ENCODE measurements at regions not wholly inside any gene's neighbourhood (a gene's known extent, or its start where the extent isn't known, plus 50 kb on each side); places are given as distances from the start of the nearest gene placed in this dataset.

- DNase-seq (ENCODE audit: low spot score) = no peak
These were observed 186.1 kb upstream of the SLITRK2 start for GRCh38 chrX:145631461-145631951.

DNA sequence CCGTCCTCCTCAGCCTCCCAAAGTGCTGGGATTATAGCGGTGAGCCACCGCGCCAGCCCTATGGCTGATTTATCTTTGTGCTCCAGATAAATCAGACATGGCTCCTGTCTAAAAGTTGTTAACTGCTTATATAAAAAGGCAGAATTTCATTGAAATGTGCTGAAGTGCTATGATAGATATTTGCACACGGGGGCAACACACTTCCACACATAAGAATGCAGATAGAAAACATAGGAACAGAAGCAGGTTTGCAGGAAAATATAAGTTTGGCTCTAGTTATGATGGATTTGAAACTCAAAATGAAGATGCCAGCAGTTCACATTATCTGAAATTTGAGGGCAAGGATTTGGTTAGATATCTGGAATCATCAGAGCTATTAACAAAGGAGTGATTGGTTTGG, 163.1 kb upstream of the SLITRK2 start:
- no peak for DNase-seq (ENCODE audit: low spot score)

DNA sequence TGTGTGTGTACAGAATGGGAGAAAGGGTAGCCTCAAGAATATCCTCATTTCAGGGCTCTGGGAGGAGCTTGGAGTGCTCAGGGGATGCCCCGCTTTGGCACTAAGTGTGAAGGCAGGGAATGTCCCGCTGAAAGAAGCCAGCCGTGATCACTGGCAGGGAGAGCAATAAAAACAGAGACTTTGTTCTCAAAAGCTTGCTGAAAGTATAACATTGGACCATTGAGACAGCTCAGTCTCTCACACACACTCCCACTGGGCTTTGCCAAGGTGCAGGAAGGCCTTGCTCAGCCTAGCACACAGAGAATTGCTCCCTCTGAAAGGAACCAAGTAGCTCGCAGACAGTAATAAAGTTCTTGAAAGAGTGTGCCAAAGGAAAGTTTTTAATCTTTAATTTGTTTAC, 143.8 kb upstream of the SLITRK2 start:
- no peak for DNase-seq (ENCODE audit: low spot score)

DNA sequence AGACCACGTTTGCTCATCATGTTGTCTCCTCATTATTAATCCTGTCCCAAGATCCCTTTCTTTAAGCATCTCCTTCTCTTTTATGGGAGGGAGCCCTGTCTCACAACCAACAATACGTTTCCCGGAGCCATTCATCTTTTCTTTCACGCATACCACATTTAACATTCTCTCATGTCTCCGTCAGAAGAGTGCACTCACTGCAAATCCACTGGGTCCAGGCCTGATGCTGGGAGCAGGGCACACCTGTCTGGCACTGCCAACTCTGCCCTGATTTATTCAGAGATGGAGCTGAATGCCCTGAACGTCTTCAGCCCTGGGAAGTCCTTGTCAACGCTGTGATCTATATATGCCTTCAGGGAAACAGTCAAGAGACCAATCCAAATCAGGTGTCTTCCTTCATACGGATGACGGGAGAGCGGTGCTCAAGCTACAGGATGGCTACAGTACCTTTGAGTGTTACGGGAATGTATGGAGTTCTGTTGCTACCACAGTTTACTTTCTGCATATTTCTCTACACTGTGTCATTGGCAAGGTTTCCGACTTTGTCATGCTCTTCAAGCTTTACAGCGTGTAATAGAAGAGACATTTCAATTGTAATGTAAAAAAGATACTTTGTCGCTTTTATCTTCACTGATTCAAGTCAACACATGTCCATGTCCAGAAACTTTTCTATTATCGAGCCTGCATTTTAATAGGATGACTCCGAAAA, 140.4 kb upstream of the SLITRK2 start:
- no peak for DNase-seq (ENCODE audit: low spot score)

GRCh38 chrX:145682518-145683298, 134.9 kb upstream of the SLITRK2 start:
- DNase-seq (ENCODE audit: low spot score) = no peak

DNA sequence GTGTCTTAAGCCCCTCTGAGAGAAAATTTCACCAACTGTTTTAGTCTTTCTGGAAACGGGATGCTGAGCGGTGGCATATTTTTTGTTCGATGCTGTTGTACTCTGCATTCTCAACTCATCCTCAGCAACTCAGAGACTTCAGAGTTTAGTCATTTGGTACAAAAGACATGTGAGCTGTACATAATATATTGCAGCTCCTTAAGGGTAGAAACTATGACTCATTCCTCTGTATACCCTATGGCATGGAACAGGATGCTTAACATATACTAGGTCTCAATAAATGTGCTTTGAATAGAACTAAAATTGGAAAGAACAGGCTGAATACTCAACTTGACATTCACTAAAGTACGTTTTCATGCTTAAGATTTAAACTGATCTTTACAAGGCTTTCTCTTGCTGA, 130.5 kb upstream of the SLITRK2 start:
- DNase-seq (ENCODE audit: low spot score) = no peak

GRCh38 chrX:145687707-145688106, 129.9 kb upstream of the SLITRK2 start:
- no peak for DNase-seq (ENCODE audit: low spot score)

DNA sequence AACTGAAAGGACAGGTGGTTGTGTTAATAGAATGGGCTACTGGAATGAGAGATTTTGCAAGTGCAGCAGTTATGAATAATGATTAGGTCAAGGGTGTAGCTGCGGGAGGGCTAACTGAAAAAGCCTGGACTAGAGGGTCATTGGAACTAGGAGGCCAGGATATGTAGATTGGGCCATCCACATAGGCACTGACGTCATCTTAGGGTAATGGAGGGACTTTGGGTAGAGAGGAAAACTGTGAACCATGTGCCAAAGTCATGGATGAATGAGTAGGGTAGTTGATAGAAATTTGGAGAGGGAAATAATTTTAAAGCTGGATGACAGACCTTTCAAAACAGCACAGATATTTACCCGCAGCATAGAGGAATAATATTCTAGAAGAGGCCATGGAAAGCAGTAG, 123.6 kb upstream of the SLITRK2 start:
- no peak for DNase-seq (ENCODE audit: low spot score)

GRCh38 chrX:145715641-145716138, 101.9 kb upstream of the SLITRK2 start:
- DNase-seq (ENCODE audit: low spot score) = no peak

GRCh38 chrX:145716226-145716625, 101.4 kb upstream of the SLITRK2 start:
- no peak for DNase-seq (ENCODE audit: low spot score)

DNA sequence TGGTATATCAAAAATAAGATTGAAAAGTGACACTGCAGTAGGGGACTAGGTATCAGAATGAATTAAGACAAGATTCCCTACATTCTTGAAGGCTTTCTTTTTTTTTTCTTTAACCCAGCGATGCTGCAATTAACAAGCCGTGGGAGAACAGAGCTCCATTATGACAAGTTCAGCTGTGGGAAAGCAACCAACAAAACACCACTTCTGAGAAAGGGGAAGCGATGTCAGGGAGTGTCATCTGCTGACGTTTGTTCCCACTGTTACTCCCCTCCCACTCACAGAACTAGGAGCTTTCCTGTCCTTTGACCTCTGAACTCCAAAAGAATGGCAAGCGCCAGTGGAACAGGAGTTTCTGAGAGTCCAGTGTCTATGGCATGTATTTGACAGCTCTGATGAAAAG, 90.2 kb upstream of the SLITRK2 start:
- no peak for DNase-seq (ENCODE audit: low spot score)

GRCh38 chrX:145729635-145730034, 88.0 kb upstream of the SLITRK2 start:
- no peak for DNase-seq (ENCODE audit: low spot score)

- no peak for DNase-seq (ENCODE audit: low spot score)
These were observed 82.6 kb upstream of the SLITRK2 start for GRCh38 chrX:145735036-145735435.

DNA sequence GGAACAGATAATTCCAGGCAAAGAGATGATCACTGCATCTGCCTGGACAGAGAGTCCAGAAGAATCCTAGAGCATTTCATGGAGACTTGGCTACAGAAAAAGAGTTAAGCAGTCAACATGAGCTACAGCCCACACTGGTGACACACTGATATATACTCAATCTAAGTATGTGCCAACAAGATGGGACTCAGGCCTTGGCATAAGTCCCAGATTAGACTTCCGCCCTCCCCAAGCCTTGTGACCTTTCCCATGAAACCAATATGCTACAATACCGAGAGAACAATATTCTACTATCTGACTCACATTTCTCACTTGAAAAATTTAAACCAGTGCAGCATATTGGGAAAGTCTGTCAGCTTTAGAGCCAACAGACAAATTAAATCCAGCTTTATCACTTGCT, 65.7 kb upstream of the SLITRK2 start:
- DNase-seq (ENCODE audit: low spot score) = no peak
